ENCODE measurements at regions not wholly inside any gene's neighbourhood (a gene's known extent, or its start where the extent isn't known, plus 50 kb on each side); places are given as distances from the start of the nearest gene placed in this dataset.

DNA sequence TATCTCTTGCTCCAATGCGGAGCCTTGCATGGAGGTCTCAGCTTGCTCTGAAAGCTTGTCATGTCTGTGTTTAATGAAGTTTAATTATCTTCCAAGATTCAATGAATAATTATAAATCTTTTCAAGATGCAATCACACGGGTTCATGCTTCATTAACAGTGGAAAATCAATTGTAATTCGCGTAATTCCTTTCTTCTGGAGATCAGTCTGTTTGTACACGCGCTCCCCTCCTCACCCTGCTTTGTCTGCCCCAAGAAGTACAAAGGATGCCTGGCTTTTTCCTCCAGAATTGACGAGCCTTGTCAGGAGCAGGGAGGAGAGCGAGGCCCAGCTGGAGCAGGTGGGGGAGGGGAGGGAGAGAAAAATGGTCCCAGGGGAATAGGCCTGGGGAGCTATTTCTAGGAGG, 65.0 kb upstream of the DISP3 start:
- DNase-seq (ENCODE audit: low read depth), result no peak

- DNase-seq (ENCODE audit: low read depth), result no peak
Measured at GRCh38 chr1:11414926-11415538, 63.9 kb upstream of the DISP3 start.

DNA sequence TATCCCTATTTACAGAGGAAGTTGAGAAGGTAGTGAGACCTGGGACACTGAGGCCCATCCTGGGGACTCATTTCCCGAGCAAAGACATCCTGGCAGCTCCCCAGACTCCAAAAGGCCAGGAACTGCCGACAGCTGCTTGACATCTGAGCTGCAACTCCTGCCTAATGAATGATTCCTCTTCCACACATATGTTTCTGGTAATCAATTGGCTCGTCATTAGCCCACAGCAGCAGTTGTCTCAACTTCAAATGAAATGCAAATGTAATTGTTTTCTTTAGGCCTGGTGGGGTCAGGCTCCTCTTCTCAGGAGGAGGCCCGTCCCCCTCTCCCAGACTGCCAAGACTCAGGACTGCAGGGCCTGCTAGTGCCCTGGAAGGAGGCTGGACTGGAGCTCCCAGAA, 61.8 kb upstream of the DISP3 start:
- DNase-seq (ENCODE audit: low read depth), result no peak

DNA sequence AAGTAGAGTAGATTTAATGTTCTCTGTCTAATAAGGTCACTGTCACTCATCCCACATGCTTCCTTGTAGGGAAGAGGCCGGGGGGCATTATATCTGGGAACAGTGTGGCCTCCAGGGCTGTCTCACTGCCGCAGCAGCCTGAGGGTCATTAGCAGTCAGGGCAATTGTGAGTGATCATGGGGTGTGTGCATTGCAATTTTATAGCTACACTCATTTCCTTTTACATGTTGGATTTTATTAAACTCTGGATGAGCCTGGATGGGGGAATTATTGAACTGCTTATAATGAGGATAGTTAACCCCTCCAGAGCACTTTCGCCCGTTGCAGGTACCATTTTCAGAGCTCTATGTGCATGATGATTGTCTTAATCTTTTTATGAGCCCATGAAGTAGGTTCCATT, 60.9 kb upstream of the DISP3 start:
- DNase-seq (ENCODE audit: low read depth), result no peak

- no peak for DNase-seq (ENCODE audit: low read depth)
Measured at GRCh38 chr1:11421443-11421842, 57.5 kb upstream of the DISP3 start.

GRCh38 chr1:11422686-11423085, 56.3 kb upstream of the DISP3 start:
- DNase-seq (ENCODE audit: low read depth), result no peak

GRCh38 chr1:11426617-11427016, 52.3 kb upstream of the DISP3 start:
- no peak for DNase-seq (ENCODE audit: low read depth)

DNA sequence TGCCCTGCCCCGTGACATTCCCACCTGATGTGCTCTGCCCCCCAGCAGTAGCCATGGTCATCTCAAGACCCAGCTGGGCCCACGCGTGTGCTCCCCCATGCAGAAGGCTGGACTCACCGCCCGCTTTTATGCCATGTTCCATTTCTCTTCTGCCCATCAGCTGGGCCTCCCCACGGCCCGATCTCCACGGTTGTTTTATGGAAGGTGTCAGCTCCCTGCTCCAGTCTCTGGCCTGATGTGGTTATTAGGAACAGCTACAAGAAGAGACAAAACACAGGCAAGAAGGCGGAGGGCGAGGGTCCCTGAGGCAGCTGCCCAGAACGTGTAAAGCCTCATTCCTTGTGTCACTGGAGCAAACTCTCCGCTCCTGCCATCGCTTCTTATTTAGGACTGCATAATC, 50.2 kb upstream of the DISP3 start:
- DNase-seq (ENCODE audit: low read depth), result no peak

All from RPMI7951 (cell line).